Left colon (tissue), 2 donors: ENCODE measurements at regions not wholly inside any gene's neighbourhood (a gene's known extent, or its start where the extent isn't known, plus 50 kb on each side); places are given as distances from the start of the nearest gene placed in this dataset.
"Not testable (repeated sequence)": the region's sequence is repeated elsewhere in the genome, so short reads cannot be mapped to it uniquely, and the experiment has no call there.

Experiments used
- ATAC-seq: fragments of 200-7000 bp; cut with Tn5 transposase; one replicate; pipeline ENCODE4 v1.9.1; 2020; ENCODE audit warnings: mild to moderate bottlenecking, moderate library complexity
- DNase-seq, 2 donors: peaks; one replicate each; pipeline ENCODE4 v3.0.0-alpha.2; 2020
- intact Hi-C, 2 donors: fragments of 100-400 bp; cut with DNase I in 1 of 2; cut with micrococcal nuclease in 1 of 2; formaldehyde crosslinking; loops; one replicate each; pipeline versions ENCODE4 v1.11.2 to v1.14.0; 2022; cut with DNase I, micrococcal nuclease
- donor health status: DM: no; HTN: no; CAD: no.
- donor health status: DM: yes; HTN: yes; CAD: no.

DNA sequence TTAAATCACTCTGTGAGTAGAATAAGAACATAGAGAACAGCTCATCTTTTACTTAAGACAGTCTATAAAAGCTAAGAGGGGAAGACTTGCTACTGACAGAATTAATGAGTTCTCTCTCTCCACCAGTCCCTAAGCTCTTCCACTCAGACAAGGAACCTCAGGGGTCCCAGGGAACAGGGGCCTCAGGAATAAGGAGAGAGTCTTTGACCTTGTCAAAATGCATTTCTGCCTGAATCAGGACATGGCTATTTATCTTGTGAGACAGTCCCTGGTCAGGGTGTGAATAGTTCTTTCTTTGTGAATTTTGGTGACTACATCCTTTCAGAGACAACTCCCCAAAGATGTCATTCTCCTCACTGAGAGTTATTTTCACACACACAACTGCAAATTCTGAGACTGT lies 218.7 kb upstream of the HS3ST1 start:
- DNase-seq (no peak), ATAC-seq (no peak)
- intact Hi-C loops = no loop called here

GRCh38 chr4:11643081-11643480 lies 214.4 kb upstream of the HS3ST1 start:
- intact Hi-C loops = not testable (repeated sequence)

DNA sequence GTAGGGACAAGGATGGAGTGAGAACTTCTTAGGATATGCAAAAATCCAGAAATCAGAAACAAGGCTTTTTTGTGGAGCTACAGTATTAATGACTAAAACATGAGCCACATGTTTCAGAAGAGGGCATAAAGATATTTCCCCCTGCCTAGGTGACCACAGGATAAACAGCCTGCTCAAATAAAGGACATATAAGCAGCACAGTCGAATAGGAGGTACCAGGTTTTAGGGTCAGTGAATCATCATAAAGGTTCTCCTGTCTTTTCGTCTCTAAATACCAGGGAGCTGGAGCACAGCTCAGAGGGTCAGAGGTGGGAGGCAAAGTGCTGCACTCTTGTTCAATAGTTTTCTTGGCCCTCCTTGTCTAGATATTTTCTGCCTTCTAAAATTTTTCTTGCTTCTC lies 211.9 kb upstream of the HS3ST1 start:
- intact Hi-C loops = no loop called here
- no peak for DNase-seq
- ATAC-seq = no peak

More at GRCh38 chr4:11643081-11643480, 214.4 kb upstream of the HS3ST1 start:
- not testable (repeated sequence) for ATAC-seq, DNase-seq

- ATAC-seq (no peak), DNase-seq (no peak)
- intact Hi-C loops = no loop called here
These were observed 207.9 kb upstream of the HS3ST1 start for GRCh38 chr4:11636551-11636950.

DNA sequence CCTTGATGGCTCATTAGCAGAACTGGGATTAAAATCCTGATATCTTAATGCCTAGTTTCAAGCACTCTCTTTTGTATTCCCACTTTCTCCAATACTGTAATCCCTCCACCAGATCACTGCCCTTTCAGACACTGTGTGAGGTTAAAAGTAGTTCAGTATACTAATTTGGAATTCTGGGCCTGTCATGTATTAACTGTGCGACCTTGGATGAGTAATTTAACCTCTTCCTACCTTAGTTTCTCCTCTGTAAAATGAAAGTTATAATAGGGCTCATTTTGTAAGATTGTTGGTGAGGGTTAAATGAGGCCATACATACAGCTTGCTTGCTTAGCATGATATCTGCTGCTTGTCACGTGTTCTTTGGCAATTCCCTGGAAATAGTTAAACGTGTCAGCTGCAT lies 207.3 kb upstream of the HS3ST1 start:
- no peak for DNase-seq
- intact Hi-C loops = no loop called here
- ATAC-seq = no peak

- intact Hi-C loops = no loop called here
- no peak for DNase-seq
- no peak for ATAC-seq
These were observed 206.6 kb upstream of the HS3ST1 start for GRCh38 chr4:11635342-11635741.

GRCh38 chr4:11634283-11634682 lies 205.6 kb upstream of the HS3ST1 start:
- ATAC-seq = peak; percentile 100
- peak; percentile 34 to 70 for DNase-seq

DNA sequence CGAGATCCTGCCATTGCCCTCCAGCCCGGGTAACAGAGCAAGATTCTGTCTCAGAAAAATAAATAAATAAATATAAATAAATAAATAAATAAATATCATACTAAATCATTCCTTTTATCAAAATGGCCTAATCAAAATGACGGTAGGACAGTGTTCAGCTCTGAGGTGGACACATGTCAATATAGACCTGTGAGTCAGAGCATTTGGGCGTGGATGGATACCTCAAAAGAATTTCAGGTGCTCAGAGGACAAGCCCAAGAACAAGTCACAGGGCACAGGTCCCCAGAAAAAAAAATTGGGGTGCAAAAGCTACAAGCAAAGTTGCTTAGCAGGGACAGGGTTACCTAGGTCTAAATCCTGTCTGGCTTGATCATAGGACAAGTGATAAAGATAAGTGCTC lies 204.7 kb upstream of the HS3ST1 start:
- ATAC-seq (no peak), DNase-seq (no peak)
- intact Hi-C loops = no loop called here

More at GRCh38 chr4:11634283-11634682, 205.6 kb upstream of the HS3ST1 start:
- intact Hi-C loops = no loop called here

GRCh38 chr4:11632483-11632882 lies 203.8 kb upstream of the HS3ST1 start:
- no peak for DNase-seq
- intact Hi-C loops = no loop called here
- ATAC-seq = peak; percentile 26

GRCh38 chr4:11632025-11632424 lies 203.3 kb upstream of the HS3ST1 start:
- ATAC-seq (no peak), DNase-seq (no peak)
- intact Hi-C loops = no loop called here

DNA sequence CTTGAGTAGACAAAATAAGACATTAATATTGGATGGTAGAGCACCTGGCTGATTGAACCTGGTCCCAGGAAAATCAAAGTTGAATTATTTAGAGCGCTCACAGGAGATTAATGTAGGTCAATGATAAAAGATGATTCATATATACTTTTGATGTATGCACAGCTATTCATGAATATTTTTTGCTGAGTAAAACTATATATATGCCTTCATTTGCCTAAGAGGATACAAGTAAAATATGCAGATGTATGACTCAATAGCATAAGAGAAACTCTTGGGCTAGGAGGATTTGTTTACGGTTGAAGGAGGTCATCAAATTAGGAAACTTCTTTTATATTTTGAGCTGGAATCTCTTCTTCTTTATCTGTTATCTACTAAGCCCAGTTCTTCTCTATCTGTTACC lies 202.7 kb upstream of the HS3ST1 start:
- intact Hi-C loops = no loop called here

GRCh38 chr4:11628093-11628725 lies 199.5 kb upstream of the HS3ST1 start:
- DNase-seq (no peak), ATAC-seq (peak; percentile 59)
- intact Hi-C loops = no loop called here

More for the DNA sequence above, 202.7 kb upstream of the HS3ST1 start:
- no peak for ATAC-seq
- no peak for DNase-seq

DNA sequence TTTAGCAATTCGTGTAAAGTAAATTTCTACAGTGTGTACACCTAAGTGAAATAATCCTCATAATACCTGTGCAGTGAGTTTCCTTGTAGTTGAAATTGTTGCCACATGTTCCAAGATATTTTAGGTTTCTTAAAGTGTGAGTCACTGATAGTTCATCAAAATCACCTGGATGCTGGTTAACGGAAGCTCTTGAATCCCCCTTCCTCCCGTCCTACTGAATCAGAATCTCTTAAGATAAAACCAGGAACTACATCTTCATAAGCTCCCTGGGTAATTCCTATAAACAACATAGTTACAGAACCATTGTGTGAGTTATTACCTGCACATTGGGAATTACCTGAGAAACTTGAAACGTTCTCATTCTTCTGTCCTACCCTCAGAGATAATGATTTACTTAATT lies 197.4 kb upstream of the HS3ST1 start:
- no peak for DNase-seq
- no peak for ATAC-seq
- intact Hi-C loops = no loop called here

GRCh38 chr4:11625211-11625610 lies 196.5 kb upstream of the HS3ST1 start:
- intact Hi-C loops = no loop called here
- DNase-seq (no peak), ATAC-seq (no peak)

- DNase-seq = no peak
- intact Hi-C loops = no loop called here
- peak; percentile 26 for ATAC-seq
These were observed 195.7 kb upstream of the HS3ST1 start for GRCh38 chr4:11624370-11624769.

- ATAC-seq = peak; percentile 72
- DNase-seq = peak; percentile 59 to 71
These were observed 195.0 kb upstream of the HS3ST1 start for GRCh38 chr4:11623726-11624037.

GRCh38 chr4:11622961-11623725 lies 194.4 kb upstream of the HS3ST1 start:
- intact Hi-C loops = no loop called here
- DNase-seq (no peak), ATAC-seq (no peak)

More at GRCh38 chr4:11623726-11624037, 195.0 kb upstream of the HS3ST1 start:
- intact Hi-C loops = no loop called here

- ATAC-seq (no peak), DNase-seq (no peak)
- intact Hi-C loops = no loop called here
These were observed 192.2 kb upstream of the HS3ST1 start for GRCh38 chr4:11620861-11621260.

DNA sequence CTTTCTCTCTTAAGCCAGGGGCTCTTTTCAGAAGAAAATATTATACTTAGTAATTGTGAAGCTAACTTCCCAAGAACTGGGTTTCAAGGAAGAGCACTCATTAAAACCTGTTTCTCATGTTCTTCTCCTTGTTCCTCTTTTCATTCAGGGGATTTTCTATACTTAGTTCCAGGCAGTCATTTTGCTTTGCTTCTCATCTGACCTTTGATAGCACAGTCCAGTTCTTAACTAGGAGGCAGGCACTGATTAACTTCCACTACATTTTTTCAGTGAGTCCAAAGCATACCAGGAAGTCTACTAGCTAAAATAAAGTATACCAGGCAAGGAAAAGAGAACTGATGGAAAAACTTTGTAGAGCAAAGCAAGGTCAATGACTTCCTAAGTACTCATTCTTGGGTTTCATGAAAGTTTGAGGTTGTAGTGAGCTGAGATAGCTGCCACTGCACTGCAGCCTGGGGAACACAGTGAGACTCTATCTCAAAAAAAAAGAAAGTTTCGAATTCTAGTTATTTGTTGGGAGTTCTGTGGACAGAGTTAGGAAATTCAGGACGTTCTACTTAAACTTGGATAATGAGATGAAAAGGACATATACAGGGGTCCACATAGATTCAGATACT lies 190.1 kb upstream of the HS3ST1 start:
- intact Hi-C loops = no loop called here
- DNase-seq (no peak), ATAC-seq (peak; percentile 89)

DNA sequence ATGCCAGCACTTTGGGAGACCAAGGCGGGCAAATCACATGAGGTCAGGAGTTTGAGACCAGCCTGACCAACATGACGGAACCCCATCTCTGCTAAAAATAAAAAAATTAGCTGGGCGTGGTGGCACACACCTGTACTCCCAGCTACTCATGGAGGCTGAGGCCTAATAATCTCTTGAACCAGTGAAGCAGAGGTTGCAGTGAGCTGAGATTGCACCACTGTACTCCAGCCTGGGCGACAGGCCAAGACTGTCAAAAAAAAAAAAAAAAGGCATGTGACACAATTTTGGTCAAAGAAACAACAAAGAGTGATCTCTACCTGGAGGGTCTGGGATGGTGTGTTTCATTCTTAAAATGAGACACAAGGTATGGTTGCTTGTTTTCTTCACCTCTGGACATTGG lies 188.2 kb upstream of the HS3ST1 start:
- DNase-seq (no peak), ATAC-seq (no peak)
- intact Hi-C loops = no loop called here
